GM10248 (cell line): ENCODE measurements at regions not wholly inside any gene's neighbourhood (a gene's known extent, or its start where the extent isn't known, plus 50 kb on each side); places are given as distances from the start of the nearest gene placed in this dataset.

ENCODE experiments used
- CTCF ChIA-PET: fragments of 300-600 bp; sonication (Branson Sonifier 250); formaldehyde crosslinking; extraction: SDS; loops from one replicate; lab custom pipeline; 2021; ENCODE audit warnings: antibody characterized with exemption; lab: Yijun Ruan, JAX
- POLR2A ChIA-PET: fragments of 350-650 bp; sonication (Branson Sonifier 250); formaldehyde crosslinking; extraction: SDS; loops from one replicate; lab custom pipeline; 2020; ENCODE audit warnings: antibody characterized with exemption; lab: Yijun Ruan, JAX
- DNase-seq: peaks from one replicate; pipeline ENCODE4 v3.0.0; 2012; ENCODE audit errors: extremely low spot score
- TF ChIP-seq, protein P1 (sequence below): IDR thresholded peaks from 2 replicates; pipeline ENCODE4 v1.5.1; 2012; ENCODE audit warnings: mild to moderate bottlenecking, low read depth; ENCODE audit errors: extremely low read depth, missing control alignments, control extremely low read depth

DNA sequence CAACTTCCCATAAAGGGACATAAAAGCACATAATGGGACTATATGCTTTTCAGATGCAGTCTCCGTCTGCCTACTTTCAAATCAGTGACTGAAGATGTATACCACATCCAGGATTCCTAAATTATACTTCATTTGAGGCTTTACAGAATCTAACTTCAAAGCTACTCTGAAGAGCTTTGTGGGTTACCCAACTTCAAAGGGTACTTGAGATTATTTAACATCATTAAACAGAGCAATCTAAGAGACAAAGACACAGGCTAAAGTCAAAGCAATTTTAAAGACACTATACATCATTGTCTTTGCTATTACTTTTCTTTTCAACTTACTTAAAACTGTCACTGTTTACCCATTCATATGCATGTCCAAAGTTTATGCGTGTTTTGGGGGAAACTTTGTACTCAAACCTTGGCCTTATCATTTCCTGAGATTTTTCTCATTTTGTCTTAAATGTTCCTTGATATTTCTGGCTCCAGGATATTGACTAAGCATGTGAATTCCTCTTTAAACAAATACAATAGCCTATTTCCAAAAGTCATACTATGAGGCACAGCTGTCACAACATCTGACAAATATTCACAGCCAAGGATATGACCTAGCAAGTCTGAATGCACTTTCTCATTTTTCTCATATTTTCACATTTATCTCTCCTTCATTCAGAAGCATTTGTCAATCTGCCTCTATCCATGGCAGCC, 1985.1 kb upstream of the PIK3C3 start:
- ChIA-PET POLR2A (no interaction called here), CTCF (no interaction called here)
- DNase-seq = no peak
- TF ChIP-seq, protein P1, sequence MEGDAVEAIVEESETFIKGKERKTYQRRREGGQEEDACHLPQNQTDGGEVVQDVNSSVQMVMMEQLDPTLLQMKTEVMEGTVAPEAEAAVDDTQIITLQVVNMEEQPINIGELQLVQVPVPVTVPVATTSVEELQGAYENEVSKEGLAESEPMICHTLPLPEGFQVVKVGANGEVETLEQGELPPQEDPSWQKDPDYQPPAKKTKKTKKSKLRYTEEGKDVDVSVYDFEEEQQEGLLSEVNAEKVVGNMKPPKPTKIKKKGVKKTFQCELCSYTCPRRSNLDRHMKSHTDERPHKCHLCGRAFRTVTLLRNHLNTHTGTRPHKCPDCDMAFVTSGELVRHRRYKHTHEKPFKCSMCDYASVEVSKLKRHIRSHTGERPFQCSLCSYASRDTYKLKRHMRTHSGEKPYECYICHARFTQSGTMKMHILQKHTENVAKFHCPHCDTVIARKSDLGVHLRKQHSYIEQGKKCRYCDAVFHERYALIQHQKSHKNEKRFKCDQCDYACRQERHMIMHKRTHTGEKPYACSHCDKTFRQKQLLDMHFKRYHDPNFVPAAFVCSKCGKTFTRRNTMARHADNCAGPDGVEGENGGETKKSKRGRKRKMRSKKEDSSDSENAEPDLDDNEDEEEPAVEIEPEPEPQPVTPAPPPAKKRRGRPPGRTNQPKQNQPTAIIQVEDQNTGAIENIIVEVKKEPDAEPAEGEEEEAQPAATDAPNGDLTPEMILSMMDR = no peak

DNA sequence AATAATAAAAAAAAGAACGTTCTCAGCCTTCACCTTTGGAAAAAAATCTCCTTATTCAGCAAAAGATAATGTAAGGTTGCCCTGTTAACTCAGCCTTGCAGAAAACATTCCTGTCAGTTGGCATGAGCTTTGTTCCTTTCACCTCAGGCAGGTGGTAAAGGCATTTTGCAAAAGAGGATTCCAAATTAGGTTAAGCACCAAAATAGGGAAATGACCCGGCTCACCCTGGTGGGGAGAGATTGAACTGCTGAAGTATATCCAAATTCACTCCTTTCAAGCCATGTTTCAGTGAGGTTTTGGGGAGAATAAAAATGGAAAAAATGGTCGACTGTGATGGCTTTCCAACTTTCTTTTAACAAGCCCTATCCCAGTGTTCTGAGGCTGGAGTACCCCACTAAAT, 1988.8 kb upstream of the PIK3C3 start:
- no peak for DNase-seq
- ChIA-PET POLR2A (no interaction called here), CTCF (no interaction called here)
- TF ChIP-seq, protein P1 = no peak

DNA sequence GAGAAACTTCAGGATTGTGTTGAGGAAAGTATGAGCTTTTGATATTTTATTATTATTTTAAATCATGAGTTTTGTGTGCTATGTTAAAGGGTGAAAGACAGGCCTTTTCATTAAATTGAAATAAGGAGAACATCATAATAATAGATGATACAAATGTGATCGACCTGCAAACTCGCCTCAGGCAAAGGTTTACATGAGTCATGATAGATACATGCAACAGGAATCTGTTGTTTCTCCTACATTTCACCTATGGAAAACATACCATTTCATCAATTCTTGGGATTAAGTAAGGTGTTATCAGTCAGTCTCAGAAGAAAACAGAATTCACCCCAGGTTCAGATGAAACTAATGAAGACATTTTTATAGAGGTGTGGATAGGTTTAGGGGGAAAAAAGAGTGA, 1992.5 kb upstream of the PIK3C3 start:
- POLR2A ChIA-PET = no interaction called here
- no peak for DNase-seq
- TF ChIP-seq, protein P1 = no peak
- CTCF ChIA-PET = no interaction called here

DNA sequence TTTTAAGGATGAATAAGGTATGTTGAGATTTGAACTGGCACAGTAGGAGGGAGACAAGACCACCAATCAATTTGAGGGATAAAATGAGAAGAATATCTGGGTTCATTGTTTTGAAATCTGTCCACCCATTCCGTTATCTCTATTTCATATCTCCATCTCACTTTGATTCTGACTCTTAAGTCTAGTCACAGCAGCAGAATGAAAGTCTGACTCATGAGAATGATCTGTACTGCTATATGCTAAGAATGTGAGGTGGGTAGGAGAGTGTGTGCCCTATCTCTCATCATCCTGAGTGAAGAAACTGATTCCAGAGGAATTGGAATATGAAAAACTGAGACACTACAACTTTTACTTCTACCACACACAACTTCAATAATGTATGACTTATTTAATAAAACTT, 1994.5 kb upstream of the PIK3C3 start:
- POLR2A ChIA-PET = no interaction called here
- DNase-seq = no peak
- CTCF ChIA-PET = no interaction called here
- TF ChIP-seq, protein P1 = no peak

DNA sequence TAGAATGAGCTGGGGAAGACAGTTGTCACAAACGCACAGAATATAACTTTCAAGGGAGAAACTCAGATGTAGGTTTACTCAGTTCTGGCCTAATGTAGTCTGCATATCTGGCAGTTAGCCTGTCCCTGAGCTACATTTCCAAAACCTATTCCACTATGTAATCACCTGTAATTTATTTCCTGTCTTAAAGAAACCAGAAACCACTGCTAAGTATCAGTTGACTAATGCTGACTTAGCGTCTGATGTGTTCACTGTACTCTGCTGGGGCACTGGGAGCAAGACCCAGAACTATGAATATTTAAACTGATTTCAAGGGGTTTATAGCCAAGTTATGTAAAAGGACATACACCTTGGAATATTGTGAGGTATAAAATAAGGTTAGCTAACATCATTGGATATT, 1995.2 kb upstream of the PIK3C3 start:
- CTCF ChIA-PET = no interaction called here
- no peak for DNase-seq
- TF ChIP-seq, protein P1 = no peak
- POLR2A ChIA-PET = no interaction called here

DNA sequence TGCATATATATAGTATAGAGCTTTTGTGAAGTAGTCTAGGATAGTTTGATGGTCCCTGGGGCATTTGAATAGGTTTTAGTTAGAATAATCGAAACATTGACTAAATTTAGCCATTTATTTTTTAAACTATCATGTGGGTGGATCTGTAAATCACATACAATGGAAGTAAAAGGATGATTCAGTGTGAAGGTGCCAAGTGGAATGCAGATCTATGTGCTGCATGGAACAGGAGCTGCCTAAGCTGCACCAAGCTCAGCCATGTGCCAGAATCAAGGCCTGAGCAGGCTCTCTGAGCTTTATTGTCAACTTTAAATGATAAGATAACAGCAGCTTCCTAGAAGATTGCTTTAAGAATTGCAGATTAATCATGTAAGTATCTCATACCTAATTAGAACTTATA, 1996.2 kb upstream of the PIK3C3 start:
- CTCF ChIA-PET = no interaction called here
- POLR2A ChIA-PET = no interaction called here
- TF ChIP-seq, protein P1 = no peak
- DNase-seq = no peak
